ENCODE measurements at regions not wholly inside any gene's neighbourhood (a gene's known extent, or its start where the extent isn't known, plus 50 kb on each side); places are given as distances from the start of the nearest gene placed in this dataset.

DNA sequence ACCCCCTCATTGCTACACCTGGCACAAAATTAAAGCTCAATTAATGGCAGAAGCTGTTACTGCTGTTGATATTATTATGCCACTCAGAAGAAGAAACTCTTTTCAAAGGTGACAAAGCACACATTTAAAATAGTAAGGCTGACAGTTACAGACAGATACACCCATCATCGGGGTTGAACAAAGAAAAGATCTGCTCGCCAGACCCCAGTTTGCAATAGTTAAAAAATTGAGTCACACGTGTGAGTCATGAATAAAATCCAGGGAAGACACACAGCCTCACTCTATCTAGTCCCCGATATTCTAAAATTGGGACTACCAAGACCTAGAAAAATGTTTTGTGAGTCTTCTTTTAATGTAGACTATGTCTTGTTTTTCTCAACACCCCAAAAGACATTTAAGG is 330.0 kb upstream of the SOX9 start:
- Histone ChIP-seq H3K4me1 (ENCODE audit: control insufficient read depth, extremely low read depth, insufficient read depth, low read length) (peaks cover 15% of the 10 kb centered on the region), H3K36me3 (ENCODE audit: control insufficient read depth in 2 of 2, extremely low read depth in 1 of 2, insufficient read depth in 2 of 2, low read length in 2 of 2) (no peaks in the 10 kb centered on the region), H3K9me1 (ENCODE audit: control insufficient read depth, extremely low read depth, insufficient read depth, low read length) (no peaks in the 10 kb centered on the region), H2AFZ (ENCODE audit: control insufficient read depth, low read length) (no peak overlapping the region), H3K4me3 (ENCODE audit: control insufficient read depth in 2 of 3, extremely low read depth in 1 of 3, insufficient read depth in 2 of 3, low read depth in 1 of 3, low read length in 3 of 3) (no peak overlapping the region), H4K20me1 (ENCODE audit: control insufficient read depth, extremely low read depth, insufficient read depth, low read length) (no peaks in the 10 kb centered on the region), H3K9me3 (ENCODE audit: control insufficient read depth, low read depth, low read length) (no peaks in the 10 kb centered on the region), H3K79me2 (ENCODE audit: control insufficient read depth, insufficient read depth, low read length) (no peaks in the 10 kb centered on the region), H3K9ac (ENCODE audit: control insufficient read depth, extremely low read depth, insufficient read depth, low read length) (no peak overlapping the region), H3K4me2 (ENCODE audit: control insufficient read depth, extremely low read depth, insufficient read depth, low read depth, low read length) (peak overlapping the region; percentile 15), H3K27ac (ENCODE audit: control insufficient read depth, insufficient read depth, low read length) (no peak overlapping the region), H3K27me3 (ENCODE audit: control insufficient read depth, extremely low read depth, insufficient read depth, low read length) (no peaks in the 10 kb centered on the region)
- dilution Hi-C loops (cut with MboI; ENCODE audit: extremely low pct_ligation_motif_present, low sequenced_read_pairs), result no loop called here
- DNase-seq (ENCODE audit: low read depth, low spot score), result no peak
- no peak for TF ChIP-seq EZH2 (IDR thresholded peaks at IDR 0.05; ENCODE audit: low read length)
- no peak for TF ChIP-seq CTCF (optimal IDR thresholded peaks at IDR 0.05 in 1 of 3, IDR thresholded peaks at IDR 0.05 in 1 of 3, conservative IDR thresholded peaks at IDR 0.05 in 1 of 3; ENCODE audit: extremely low read depth in 1 of 3, insufficient read depth in 2 of 3, low read length in 3 of 3)
- no peak for FAIRE-seq

DNA sequence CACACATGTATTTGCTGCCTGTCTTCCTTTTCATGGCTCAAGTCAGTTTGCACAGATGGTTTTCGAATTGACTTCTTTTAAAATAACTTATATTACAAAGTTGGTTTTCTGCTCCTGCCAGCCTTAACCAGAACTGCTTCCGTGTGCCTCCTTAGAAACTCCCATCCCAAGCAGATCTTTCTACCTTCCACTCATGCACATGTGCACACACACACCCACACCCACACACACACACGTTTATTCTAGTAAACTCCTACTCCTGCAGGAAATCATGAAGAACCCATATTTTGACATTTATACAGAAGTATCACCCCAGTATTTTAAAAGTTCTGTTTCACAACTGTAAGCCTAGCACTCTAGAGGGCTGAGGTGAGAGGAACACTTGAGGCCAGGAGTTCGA is 329.5 kb upstream of the SOX9 start:
- Histone ChIP-seq H3K4me2 (ENCODE audit: control insufficient read depth, extremely low read depth, insufficient read depth, low read depth, low read length) (peak overlapping the region; percentile 15), H3K9ac (ENCODE audit: control insufficient read depth, extremely low read depth, insufficient read depth, low read length) (no peak overlapping the region), H2AFZ (ENCODE audit: control insufficient read depth, low read length) (no peak overlapping the region), H3K9me1 (ENCODE audit: control insufficient read depth, extremely low read depth, insufficient read depth, low read length) (no peaks in the 10 kb centered on the region), H4K20me1 (ENCODE audit: control insufficient read depth, extremely low read depth, insufficient read depth, low read length) (no peaks in the 10 kb centered on the region), H3K9me3 (ENCODE audit: control insufficient read depth, low read depth, low read length) (no peaks in the 10 kb centered on the region), H3K79me2 (ENCODE audit: control insufficient read depth, insufficient read depth, low read length) (no peaks in the 10 kb centered on the region), H3K27me3 (ENCODE audit: control insufficient read depth, extremely low read depth, insufficient read depth, low read length) (no peaks in the 10 kb centered on the region), H3K4me3 (ENCODE audit: control insufficient read depth in 2 of 3, extremely low read depth in 1 of 3, insufficient read depth in 2 of 3, low read depth in 1 of 3, low read length in 3 of 3) (no peak overlapping the region), H3K4me1 (ENCODE audit: control insufficient read depth, extremely low read depth, insufficient read depth, low read length) (peaks cover 15% of the 10 kb centered on the region), H3K36me3 (ENCODE audit: control insufficient read depth in 2 of 2, extremely low read depth in 1 of 2, insufficient read depth in 2 of 2, low read length in 2 of 2) (no peaks in the 10 kb centered on the region), H3K27ac (ENCODE audit: control insufficient read depth, insufficient read depth, low read length) (no peak overlapping the region)
- no peak for DNase-seq (ENCODE audit: low read depth, low spot score)
- TF ChIP-seq EZH2 (IDR thresholded peaks at IDR 0.05; ENCODE audit: low read length) (no peak), CTCF (optimal IDR thresholded peaks at IDR 0.05 in 1 of 3, IDR thresholded peaks at IDR 0.05 in 1 of 3, conservative IDR thresholded peaks at IDR 0.05 in 1 of 3; ENCODE audit: extremely low read depth in 1 of 3, insufficient read depth in 2 of 3, low read length in 3 of 3) (no peak)
- dilution Hi-C loops (cut with MboI; ENCODE audit: extremely low pct_ligation_motif_present, low sequenced_read_pairs), result no loop called here
- FAIRE-seq, result no peak

Measured in keratinocyte (primary cell).